ENCODE measurements at regions not wholly inside any gene's neighbourhood (a gene's known extent, or its start where the extent isn't known, plus 50 kb on each side); places are given as distances from the start of the nearest gene placed in this dataset.
"Not testable (repeated sequence)": the region's sequence is repeated elsewhere in the genome, so short reads cannot be mapped to it uniquely, and the experiment has no call there.

DNA sequence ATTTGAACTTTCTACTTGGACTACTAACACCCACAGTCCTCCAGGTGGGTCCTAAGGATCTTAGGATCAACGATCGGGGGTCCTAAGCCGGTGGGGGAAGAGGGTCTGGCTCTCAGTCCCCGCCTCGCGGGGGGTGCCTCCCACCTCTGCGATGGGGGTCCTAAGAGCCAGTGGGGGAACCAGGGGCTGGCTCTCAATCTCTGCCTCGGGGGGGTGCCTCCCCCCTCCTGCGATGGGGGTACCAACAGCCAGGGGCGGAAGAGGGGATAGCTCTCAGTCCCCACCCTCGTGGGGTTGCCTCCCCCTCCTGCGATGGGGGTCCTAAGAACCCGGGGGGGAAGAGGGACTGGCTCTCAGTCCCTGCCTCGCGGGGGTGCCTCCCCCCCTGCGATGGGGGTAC, 165.3 kb downstream of the ATP6V0E2 start:
- TF ChIP-seq, protein P1, sequence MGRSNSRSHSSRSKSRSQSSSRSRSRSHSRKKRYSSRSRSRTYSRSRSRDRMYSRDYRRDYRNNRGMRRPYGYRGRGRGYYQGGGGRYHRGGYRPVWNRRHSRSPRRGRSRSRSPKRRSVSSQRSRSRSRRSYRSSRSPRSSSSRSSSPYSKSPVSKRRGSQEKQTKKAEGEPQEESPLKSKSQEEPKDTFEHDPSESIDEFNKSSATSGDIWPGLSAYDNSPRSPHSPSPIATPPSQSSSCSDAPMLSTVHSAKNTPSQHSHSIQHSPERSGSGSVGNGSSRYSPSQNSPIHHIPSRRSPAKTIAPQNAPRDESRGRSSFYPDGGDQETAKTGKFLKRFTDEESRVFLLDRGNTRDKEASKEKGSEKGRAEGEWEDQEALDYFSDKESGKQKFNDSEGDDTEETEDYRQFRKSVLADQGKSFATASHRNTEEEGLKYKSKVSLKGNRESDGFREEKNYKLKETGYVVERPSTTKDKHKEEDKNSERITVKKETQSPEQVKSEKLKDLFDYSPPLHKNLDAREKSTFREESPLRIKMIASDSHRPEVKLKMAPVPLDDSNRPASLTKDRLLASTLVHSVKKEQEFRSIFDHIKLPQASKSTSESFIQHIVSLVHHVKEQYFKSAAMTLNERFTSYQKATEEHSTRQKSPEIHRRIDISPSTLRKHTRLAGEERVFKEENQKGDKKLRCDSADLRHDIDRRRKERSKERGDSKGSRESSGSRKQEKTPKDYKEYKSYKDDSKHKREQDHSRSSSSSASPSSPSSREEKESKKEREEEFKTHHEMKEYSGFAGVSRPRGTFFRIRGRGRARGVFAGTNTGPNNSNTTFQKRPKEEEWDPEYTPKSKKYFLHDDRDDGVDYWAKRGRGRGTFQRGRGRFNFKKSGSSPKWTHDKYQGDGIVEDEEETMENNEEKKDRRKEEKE (IDR thresholded peaks at IDR 0.05) = not testable (repeated sequence)
- TF ChIP-seq EZH2 (IDR thresholded peaks at IDR 0.05; ENCODE audit: borderline replicate concordance, control insufficient read depth, low read depth, low read length); FOS (IDR thresholded peaks at IDR 0.05; ENCODE audit: borderline replicate concordance, extremely low read depth, insufficient read length); ASH2L (IDR thresholded peaks at IDR 0.05; ENCODE audit: borderline replicate concordance, low read depth): not testable (repeated sequence)
